GM12892 (cell line): ENCODE measurements at regions not wholly inside any gene's neighbourhood (a gene's known extent, or its start where the extent isn't known, plus 50 kb on each side); places are given as distances from the start of the nearest gene placed in this dataset.

Experiments
- POLR2A ChIP-seq: IDR thresholded peaks from 2 replicates; pipeline ENCODE4 v1.6.1; 2011; ENCODE audit warnings: low read depth, low read length, control low read depth
- TAF1 ChIP-seq: IDR thresholded peaks from 2 replicates; pipeline ENCODE4 v1.6.1; 2011; ENCODE audit warnings: low read depth, mild to moderate bottlenecking, control low read depth, low read length, borderline replicate concordance

GRCh38 chr2:19815746-19816145 is 86.0 kb downstream of the TTC32 start:
- no peak for TF ChIP-seq POLR2A
- no peak for TF ChIP-seq TAF1
